PFSK-1 (cell line): ENCODE measurements at regions not wholly inside any gene's neighbourhood (a gene's known extent, or its start where the extent isn't known, plus 50 kb on each side); places are given as distances from the start of the nearest gene placed in this dataset.

Experiments used
- FOXP2 ChIP-seq: optimal IDR thresholded peaks from 2 replicates; pipeline ENCODE3; 2011; ENCODE audit warnings: borderline replicate concordance, control low read depth, inconsistent platforms; ENCODE audit not compliant: insufficient read depth; ENCODE audit errors: extremely low read length, extremely low read depth
- POLR2AphosphoS5 ChIP-seq: IDR thresholded peaks from 2 replicates; pipeline ENCODE4 v1.6.1; 2012; ENCODE audit warnings: low read depth, mild to moderate bottlenecking, control low read depth, low read length, moderate library complexity
- SIN3A ChIP-seq: IDR thresholded peaks from 2 replicates; pipeline ENCODE4 v1.6.1; 2012; ENCODE audit warnings: mild to moderate bottlenecking, low read length, moderate library complexity, borderline replicate concordance; ENCODE audit not compliant: insufficient read depth
- TAF1 ChIP-seq: IDR thresholded peaks from 2 replicates; pipeline ENCODE4 v1.6.1; 2012; ENCODE audit warnings: low read length, control low read depth, borderline replicate concordance; ENCODE audit not compliant: insufficient read depth
- TF ChIP-seq, protein P1 (sequence below), 2 experiments: IDR thresholded peaks; 2 replicates each; pipeline versions ENCODE4 v1.6.1 to v1.8.0; 2011 to 2012; ENCODE audit warnings: low read depth in 2 of 2, low read length in 2 of 2, control low read depth in 1 of 2, inconsistent platforms in 1 of 2, mild to moderate bottlenecking in 1 of 2, moderate library complexity in 1 of 2; ENCODE audit not compliant: insufficient read depth in 1 of 2

DNA sequence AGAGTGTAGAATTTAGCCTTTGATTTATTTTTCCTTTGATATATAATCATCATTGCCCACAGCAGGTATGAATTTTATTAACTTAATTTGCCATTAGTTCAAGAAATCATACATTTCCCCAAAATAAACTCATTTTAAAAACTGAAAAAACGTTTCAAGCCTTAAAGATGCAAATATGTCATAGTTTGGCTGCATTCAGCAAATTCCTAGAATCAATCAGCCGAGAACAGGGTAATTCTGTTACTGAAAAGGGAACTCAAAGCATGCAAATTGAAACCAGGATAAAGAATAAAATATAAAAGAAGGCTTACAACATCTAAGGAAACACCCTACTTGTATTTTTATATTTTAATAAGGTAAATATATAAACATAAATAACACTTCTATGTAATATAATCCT is 233.8 kb upstream of the PRKCQ start:
- TF ChIP-seq SIN3A, result no peak
- no peak for TF ChIP-seq POLR2AphosphoS5
- no peak for TF ChIP-seq TAF1
- TF ChIP-seq, protein P1, sequence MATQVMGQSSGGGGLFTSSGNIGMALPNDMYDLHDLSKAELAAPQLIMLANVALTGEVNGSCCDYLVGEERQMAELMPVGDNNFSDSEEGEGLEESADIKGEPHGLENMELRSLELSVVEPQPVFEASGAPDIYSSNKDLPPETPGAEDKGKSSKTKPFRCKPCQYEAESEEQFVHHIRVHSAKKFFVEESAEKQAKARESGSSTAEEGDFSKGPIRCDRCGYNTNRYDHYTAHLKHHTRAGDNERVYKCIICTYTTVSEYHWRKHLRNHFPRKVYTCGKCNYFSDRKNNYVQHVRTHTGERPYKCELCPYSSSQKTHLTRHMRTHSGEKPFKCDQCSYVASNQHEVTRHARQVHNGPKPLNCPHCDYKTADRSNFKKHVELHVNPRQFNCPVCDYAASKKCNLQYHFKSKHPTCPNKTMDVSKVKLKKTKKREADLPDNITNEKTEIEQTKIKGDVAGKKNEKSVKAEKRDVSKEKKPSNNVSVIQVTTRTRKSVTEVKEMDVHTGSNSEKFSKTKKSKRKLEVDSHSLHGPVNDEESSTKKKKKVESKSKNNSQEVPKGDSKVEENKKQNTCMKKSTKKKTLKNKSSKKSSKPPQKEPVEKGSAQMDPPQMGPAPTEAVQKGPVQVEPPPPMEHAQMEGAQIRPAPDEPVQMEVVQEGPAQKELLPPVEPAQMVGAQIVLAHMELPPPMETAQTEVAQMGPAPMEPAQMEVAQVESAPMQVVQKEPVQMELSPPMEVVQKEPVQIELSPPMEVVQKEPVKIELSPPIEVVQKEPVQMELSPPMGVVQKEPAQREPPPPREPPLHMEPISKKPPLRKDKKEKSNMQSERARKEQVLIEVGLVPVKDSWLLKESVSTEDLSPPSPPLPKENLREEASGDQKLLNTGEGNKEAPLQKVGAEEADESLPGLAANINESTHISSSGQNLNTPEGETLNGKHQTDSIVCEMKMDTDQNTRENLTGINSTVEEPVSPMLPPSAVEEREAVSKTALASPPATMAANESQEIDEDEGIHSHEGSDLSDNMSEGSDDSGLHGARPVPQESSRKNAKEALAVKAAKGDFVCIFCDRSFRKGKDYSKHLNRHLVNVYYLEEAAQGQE (IDR thresholded peaks at IDR 0.05; ENCODE audit: insufficient read depth in 1 of 2, low read depth in 2 of 2, low read length in 2 of 2), result no peak
- TF ChIP-seq FOXP2, result no peak
